HCT116 (cell line): ENCODE measurements at regions not wholly inside any gene's neighbourhood (a gene's known extent, or its start where the extent isn't known, plus 50 kb on each side); places are given as distances from the start of the nearest gene placed in this dataset.

ENCODE experiments used
- CBX3 ChIP-seq: IDR thresholded peaks from 2 replicates; pipeline ENCODE4 v1.6.1; 2012; ENCODE audit warnings: low read depth
- CTCF ChIP-seq, 3 experiments: fragments of 200-600 bp in 1 of 3; sonication (generic) in 1 of 3; IDR thresholded peaks in 2 of 3; conservative IDR thresholded peaks in 1 of 3; 2 replicates each; pipeline ENCODE4 v1.5.1; 2012 to 2017; ENCODE audit warnings: low read depth in 2 of 3, low read length in 2 of 3, antibody characterized with exemption in 1 of 3, borderline replicate concordance in 1 of 3, control low read depth in 1 of 3, mild to moderate bottlenecking in 1 of 3, mixed read lengths in 1 of 3, mixed run types in 1 of 3, moderate library complexity in 1 of 3; ENCODE audit not compliant: insufficient read depth in 1 of 3
- EGR1 ChIP-seq: IDR thresholded peaks from 2 replicates; pipeline ENCODE4 v1.6.1; 2012; ENCODE audit warnings: low read depth
- EZH2phosphoT487 ChIP-seq: fragments of 200-600 bp; IDR thresholded peaks from 2 replicates; pipeline ENCODE4 v1.6.1; 2018; ENCODE audit warnings: antibody characterized with exemption, borderline replicate concordance
- POLR2A ChIP-seq: IDR thresholded peaks from 2 replicates; pipeline ENCODE4 v1.7.0; 2011; ENCODE audit warnings: borderline replicate concordance; ENCODE audit not compliant: insufficient read depth, insufficient read length; ENCODE audit errors: extremely low read depth
- POLR2AphosphoS5 ChIP-seq: IDR thresholded peaks from 2 replicates; pipeline ENCODE4 v1.6.1; 2011; ENCODE audit warnings: mild to moderate bottlenecking, low read depth, low read length, moderate library complexity
- REST ChIP-seq: IDR thresholded peaks from 2 replicates; pipeline ENCODE4 v1.6.1; 2012; ENCODE audit warnings: low read depth
- SIN3A ChIP-seq: IDR thresholded peaks from 2 replicates; pipeline ENCODE4 v1.6.1; 2012; ENCODE audit warnings: low read depth
- SP1 ChIP-seq: IDR thresholded peaks from 2 replicates; pipeline ENCODE4 v1.6.1; 2012; ENCODE audit warnings: low read depth
- TCF7L2 ChIP-seq: IDR thresholded peaks from 2 replicates; pipeline ENCODE4 v1.7.0; 2011; ENCODE audit warnings: borderline replicate concordance, inconsistent platforms; ENCODE audit not compliant: insufficient read depth, insufficient read length; ENCODE audit errors: extremely low read depth
- YY1 ChIP-seq: IDR thresholded peaks from 2 replicates; pipeline ENCODE4 v1.6.1; 2011; ENCODE audit warnings: low read length, low read depth, moderate library complexity, mild to moderate bottlenecking; ENCODE audit not compliant: insufficient replicate concordance; ENCODE audit errors: extremely low read depth

GRCh38 chr5:56460195-56460546 lies 227.0 kb upstream of the ANKRD55 start:
- TF ChIP-seq POLR2AphosphoS5 (no peak), CTCF (IDR thresholded peaks at IDR 0.05 in 2 of 3, conservative IDR thresholded peaks at IDR 0.05 in 1 of 3; ENCODE audit: borderline replicate concordance in 1 of 3, insufficient read depth in 1 of 3, low read depth in 2 of 3, low read length in 2 of 3) (no peak), POLR2A (no peak), EZH2phosphoT487 (no peak), SP1 (no peak), EGR1 (no peak), YY1 (no peak), TCF7L2 (no peak), CBX3 (no peak), REST (no peak), SIN3A (no peak)
